ENCODE measurements at regions not wholly inside any gene's neighbourhood (a gene's known extent, or its start where the extent isn't known, plus 50 kb on each side); places are given as distances from the start of the nearest gene placed in this dataset.
"Not testable (repeated sequence)": the region's sequence is repeated elsewhere in the genome, so short reads cannot be mapped to it uniquely, and the experiment has no call there.

DNA sequence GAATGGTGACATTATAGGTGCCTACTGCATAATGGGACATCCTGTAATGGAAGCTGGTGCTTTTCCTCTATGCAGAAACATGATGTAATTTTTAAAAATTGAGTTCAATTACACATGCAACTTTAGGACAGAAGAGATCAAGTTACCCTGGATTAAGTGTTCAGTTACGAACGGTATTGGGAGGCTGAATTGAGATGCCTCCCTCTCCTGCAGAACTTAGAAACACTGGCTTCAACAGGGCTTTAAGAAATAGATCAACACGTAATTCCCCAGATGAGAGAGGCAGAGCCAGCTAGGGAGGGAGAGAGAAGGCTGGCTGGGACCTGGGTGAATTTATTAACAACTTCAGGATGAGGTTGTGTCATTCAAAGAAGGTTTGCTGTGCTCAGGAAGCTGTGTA lies 232.8 kb downstream of the CDH26 start:
- no peak for DNase-seq (ENCODE audit: low spot score)
- Mint-ChIP-seq H3K9me3 (ENCODE audit: low read depth) (peaks cover 9% of the 10 kb centered on the region), H3K4me1 (ENCODE audit: low read depth) (no peaks in the 10 kb centered on the region), H3K27ac (ENCODE audit: unreplicated experiment) (no peak overlapping the region), H3K27me3 (ENCODE audit: low read depth) (peaks cover 13% of the 10 kb centered on the region), H3K36me3 (ENCODE audit: low read depth) (no peaks in the 10 kb centered on the region), H3K4me3 (ENCODE audit: unreplicated experiment) (no peak overlapping the region)
- TF ChIP-seq, protein P1, sequence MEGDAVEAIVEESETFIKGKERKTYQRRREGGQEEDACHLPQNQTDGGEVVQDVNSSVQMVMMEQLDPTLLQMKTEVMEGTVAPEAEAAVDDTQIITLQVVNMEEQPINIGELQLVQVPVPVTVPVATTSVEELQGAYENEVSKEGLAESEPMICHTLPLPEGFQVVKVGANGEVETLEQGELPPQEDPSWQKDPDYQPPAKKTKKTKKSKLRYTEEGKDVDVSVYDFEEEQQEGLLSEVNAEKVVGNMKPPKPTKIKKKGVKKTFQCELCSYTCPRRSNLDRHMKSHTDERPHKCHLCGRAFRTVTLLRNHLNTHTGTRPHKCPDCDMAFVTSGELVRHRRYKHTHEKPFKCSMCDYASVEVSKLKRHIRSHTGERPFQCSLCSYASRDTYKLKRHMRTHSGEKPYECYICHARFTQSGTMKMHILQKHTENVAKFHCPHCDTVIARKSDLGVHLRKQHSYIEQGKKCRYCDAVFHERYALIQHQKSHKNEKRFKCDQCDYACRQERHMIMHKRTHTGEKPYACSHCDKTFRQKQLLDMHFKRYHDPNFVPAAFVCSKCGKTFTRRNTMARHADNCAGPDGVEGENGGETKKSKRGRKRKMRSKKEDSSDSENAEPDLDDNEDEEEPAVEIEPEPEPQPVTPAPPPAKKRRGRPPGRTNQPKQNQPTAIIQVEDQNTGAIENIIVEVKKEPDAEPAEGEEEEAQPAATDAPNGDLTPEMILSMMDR (IDR thresholded peaks at IDR 0.05) = no peak

DNA sequence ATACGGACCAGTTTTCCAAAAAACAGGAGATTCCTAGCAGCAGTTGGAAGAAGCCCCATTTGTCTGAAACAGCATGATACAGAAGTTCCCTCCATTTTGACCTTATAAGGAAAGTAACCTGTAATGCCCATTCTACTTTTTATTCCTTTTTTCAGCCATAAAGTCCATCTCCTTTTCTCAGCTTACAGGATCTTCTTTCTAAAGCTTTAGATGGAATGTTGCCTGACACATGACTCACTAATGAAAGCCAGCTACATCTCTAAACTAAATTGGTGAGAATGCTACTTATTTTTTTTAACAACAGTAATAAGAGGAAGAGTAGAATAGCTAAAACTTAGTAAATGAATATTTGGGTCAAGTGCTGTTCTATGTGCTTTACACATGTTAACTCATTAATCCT lies 234.1 kb downstream of the CDH26 start:
- DNase-seq (ENCODE audit: low spot score) = no peak
- Mint-ChIP-seq H3K4me1 (ENCODE audit: low read depth) (no peaks in the 10 kb centered on the region), H3K27ac (ENCODE audit: unreplicated experiment) (no peak overlapping the region), H3K36me3 (ENCODE audit: low read depth) (no peaks in the 10 kb centered on the region), H3K4me3 (ENCODE audit: unreplicated experiment) (no peak overlapping the region), H3K9me3 (ENCODE audit: low read depth) (peaks cover 9% of the 10 kb centered on the region), H3K27me3 (ENCODE audit: low read depth) (peaks cover 12% of the 10 kb centered on the region)
- TF ChIP-seq, protein P1 (IDR thresholded peaks at IDR 0.05) = no peak

DNA sequence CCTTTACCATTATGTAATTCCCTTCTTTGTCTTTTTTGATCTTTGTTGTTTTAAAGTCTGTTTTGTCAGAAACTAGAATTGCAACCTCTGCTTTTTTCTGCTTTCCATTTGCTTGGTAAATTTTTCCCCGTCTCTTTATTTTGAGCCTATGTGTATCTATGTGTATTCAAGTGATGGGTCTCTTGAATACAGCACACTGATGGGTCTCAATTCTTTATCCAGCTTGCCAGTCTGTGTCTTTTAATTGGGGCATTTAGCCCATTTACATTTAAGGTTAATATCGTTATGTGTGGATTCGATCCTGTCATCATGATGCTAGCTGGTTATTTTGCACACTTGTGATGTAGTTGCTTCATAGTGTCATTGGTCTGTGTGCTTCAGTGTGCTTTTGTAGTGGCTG lies 240.9 kb downstream of the CDH26 start:
- H3K27ac Mint-ChIP-seq (ENCODE audit: unreplicated experiment); H3K4me1 Mint-ChIP-seq (ENCODE audit: low read depth); H3K36me3 Mint-ChIP-seq (ENCODE audit: low read depth); H3K4me3 Mint-ChIP-seq (ENCODE audit: unreplicated experiment); DNase-seq (ENCODE audit: low spot score): not testable (repeated sequence)
- peaks cover 26% of the 10 kb centered on the region for H3K27me3 Mint-ChIP-seq (ENCODE audit: low read depth)
- H3K9me3 Mint-ChIP-seq (ENCODE audit: low read depth) = peaks cover 29% of the 10 kb centered on the region

DNA sequence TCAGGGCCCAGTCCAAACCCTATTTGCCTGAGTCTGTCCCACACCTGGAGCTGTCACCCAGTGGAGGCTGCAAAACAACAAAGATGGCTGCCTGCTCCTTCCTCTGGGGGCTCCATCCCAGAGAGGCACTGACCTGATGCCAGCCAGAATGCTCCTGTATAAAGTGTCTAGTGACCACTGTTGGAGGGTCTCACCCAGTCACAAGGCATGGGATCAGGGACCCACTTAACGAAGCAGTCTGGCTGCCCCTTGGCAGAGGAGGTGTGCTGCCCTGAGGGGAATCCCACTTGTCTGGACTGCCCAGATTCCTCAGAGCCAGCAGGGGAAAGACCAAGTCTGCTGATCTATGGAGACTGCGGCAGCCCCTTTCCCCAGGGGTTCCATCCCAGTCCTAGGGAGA lies 241.6 kb downstream of the CDH26 start:
- Mint-ChIP-seq H3K36me3 (ENCODE audit: low read depth) (peaks cover 9% of the 10 kb centered on the region), H3K27me3 (ENCODE audit: low read depth) (peaks cover 26% of the 10 kb centered on the region), H3K4me3 (ENCODE audit: unreplicated experiment) (no peak overlapping the region), H3K27ac (ENCODE audit: unreplicated experiment) (no peak overlapping the region), H3K4me1 (ENCODE audit: low read depth) (no peaks in the 10 kb centered on the region), H3K9me3 (ENCODE audit: low read depth) (peaks cover 29% of the 10 kb centered on the region)
- TF ChIP-seq, protein P1 (IDR thresholded peaks at IDR 0.05) = no peak
- DNase-seq (ENCODE audit: low spot score) = no peak

DNA sequence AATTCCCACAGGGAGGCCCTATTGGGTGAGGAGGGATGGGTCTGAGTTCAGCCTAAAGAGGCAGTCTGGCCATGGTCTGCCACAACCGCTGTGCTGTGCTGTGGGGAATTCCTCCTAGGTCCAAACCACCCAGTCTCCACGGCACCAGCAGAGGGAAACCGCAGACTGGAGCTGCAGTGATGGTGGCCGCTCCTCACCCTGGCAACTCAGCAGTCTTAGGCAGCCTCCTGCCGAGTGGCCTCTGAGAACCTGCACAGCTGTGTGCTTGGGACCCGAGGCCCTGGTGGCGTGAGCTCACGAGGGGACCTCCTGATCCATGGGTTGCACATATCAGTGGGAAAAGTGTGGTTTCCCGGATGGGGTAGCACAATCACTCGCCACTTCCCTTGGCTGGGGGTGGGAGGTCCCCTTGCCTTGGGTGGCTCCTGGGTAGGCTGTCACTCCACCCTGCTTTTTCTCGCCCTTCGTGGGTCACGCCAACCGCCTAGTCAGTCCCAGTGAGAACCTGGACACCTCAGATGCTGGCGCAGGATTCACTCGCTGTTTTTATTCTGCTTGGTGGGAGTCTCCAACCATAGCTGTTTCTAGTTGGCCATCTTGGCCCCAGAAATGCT lies 242.2 kb downstream of the CDH26 start:
- Mint-ChIP-seq H3K4me3 (ENCODE audit: unreplicated experiment) (no peak overlapping the region), H3K9me3 (ENCODE audit: low read depth) (peaks cover 29% of the 10 kb centered on the region), H3K36me3 (ENCODE audit: low read depth) (peaks cover 9% of the 10 kb centered on the region), H3K27me3 (ENCODE audit: low read depth) (peaks cover 26% of the 10 kb centered on the region), H3K4me1 (ENCODE audit: low read depth) (no peaks in the 10 kb centered on the region), H3K27ac (ENCODE audit: unreplicated experiment) (no peak overlapping the region)
- TF ChIP-seq, protein P1 (IDR thresholded peaks at IDR 0.05) = no peak
- DNase-seq (ENCODE audit: low spot score) = no peak

DNA sequence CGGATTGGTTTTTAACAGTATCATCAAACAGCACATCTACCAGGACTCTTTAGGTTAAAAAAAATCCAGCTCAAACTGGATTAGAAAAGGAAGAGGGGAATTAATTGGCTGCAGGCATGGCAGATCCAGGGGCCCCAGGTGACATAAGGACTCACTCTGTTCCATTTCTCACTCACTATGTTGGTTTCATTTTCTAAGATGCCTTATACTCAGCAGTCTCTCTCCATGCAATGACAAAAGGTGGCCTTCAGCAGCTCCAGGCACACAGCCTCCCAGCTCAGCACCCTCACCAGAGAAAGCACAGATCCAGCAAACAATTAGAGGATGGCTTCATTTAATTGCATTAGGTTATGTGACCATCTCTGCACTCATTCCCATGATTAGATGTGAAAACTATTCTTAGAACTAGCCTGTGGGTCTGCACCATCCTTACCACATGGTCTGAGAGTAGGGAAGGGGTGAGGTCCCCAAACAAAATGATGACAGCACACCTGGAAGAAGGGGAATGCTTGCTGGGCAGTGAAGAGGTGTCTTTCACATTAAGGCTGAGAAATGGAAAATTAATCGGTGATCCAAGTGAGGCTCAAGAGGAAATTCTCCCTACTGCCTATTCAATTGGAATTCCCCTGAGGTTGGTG lies 243.1 kb downstream of the CDH26 start:
- TF ChIP-seq, protein P1 (IDR thresholded peaks at IDR 0.05) = no peak
- Mint-ChIP-seq H3K4me1 (ENCODE audit: low read depth) (no peaks in the 10 kb centered on the region), H3K4me3 (ENCODE audit: unreplicated experiment) (no peak overlapping the region), H3K27ac (ENCODE audit: unreplicated experiment) (no peak overlapping the region), H3K9me3 (ENCODE audit: low read depth) (peaks cover 28% of the 10 kb centered on the region), H3K36me3 (ENCODE audit: low read depth) (peaks cover 9% of the 10 kb centered on the region), H3K27me3 (ENCODE audit: low read depth) (peaks cover 28% of the 10 kb centered on the region)
- no peak for DNase-seq (ENCODE audit: low spot score)
